ENCODE measurements at regions not wholly inside any gene's neighbourhood (a gene's known extent, or its start where the extent isn't known, plus 50 kb on each side); places are given as distances from the start of the nearest gene placed in this dataset.
A peak's percentile ranks its signal among the peaks of the same experiment; 100 is the strongest.

DNA sequence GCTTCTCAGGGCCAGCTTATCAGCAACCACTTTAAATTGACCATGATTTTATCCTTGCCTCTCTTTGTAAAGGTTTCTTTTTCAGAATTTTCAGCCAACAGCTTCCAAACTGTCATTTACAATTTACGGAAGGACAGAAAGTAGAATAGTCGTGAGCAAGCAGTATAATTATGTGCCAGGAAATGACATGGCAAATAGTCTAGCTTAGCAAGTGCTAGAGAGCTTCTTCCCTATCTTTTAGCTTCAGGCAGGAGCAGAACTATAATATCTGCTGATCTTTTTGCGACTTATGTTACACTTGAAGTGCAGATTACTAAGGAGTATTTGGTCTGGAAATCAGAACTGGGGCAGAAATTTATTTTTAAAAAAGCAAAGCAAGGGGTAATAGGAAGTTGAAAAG, 123.0 kb upstream of the AP1S2 start:
- DNase-seq: no peak

DNA sequence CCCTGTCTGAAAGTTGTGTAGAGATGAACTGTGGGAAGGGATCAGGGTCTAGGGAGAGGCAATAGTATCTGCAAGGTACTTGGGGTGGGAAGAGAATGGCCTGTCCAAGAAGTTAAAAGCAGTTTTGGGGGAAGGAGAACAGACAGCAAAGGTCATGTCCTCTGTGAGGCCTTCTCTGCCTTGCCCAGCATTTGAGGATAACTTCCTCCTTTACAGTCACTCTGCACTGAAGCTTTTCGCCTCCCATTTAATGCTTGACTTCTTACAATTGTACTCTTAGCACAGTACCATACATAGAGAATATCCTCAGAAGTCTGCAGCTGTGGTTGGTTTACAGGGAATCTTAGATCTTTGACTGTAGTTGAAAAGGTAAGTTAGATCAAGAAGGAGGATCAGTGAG, 121.8 kb upstream of the AP1S2 start:
- no peak for DNase-seq

DNA sequence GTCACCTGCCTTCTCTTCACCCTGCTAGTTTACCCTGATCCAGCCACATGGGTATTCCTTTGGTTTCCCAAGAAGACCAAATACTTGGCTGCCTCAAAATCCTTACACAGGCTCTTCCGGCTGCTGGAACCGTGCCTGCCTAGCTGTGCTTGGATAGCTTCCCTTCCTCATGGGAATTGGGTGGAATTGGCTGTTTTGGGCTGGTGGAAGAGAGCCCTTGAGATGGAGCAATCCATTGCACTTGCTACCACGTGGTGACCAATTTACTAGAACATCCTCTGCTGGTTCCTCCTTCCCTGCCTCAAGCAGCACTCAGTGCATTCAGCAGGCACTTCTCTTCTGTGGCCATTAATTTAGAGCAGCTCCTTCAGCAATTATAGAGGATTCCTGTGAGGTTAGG, 119.3 kb upstream of the AP1S2 start:
- no peak for DNase-seq

DNA sequence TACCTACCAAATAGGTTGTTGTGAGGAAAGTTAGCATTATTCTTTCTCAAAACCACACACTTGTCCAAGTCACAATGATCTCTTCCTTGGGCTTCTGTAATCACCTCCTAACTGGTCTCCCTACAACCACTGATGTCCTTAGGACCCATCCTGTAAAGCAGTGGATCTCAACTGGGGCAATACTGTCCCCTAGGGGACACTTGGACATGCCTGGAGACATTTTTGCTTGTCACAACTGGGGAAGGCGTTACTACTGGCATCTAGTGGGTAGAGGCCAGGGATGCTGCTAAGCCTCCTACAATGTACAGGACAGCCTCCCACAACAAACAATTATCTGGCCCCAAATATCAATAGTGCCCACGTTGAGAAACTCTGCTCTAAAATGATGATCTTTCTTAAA, 118.7 kb upstream of the AP1S2 start:
- DNase-seq: peak; percentile 49

DNA sequence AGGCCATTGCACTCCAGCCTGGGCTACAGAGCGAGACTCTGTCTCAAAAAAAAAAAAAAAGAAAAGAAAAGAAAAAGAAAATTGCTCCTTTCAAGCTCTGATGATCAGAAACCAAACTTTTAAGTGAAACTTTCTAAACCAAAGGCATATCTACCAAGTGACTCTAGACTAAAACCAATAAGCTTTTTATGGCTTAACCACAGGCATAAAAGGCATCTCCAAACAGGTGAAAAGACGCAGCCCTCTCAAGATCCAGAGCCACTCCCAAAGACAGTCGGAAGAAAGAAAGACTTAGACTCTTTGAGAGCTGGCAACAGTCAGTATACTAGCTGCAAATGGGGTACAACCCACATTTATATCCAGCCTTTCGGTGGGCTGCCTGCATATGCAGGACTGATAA, 117.1 kb upstream of the AP1S2 start:
- no peak for DNase-seq

DNA sequence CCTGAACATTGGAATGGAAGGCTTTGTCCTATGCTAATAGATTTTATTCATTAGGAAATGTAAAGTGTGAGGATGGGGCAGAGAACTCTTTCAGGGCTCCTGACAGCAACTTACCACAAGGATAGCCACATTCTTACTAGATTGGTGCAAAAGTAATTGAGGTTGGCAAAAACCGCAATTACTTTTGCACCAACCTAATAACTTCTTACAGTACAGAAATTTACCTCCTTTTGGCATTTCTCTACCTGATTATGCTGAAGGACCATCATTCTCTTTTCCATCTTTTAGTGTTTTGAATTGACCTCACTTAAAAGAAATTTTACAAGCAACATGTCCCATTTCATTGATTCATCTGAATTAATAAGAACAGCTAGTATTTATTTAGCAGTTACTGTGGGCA, 109.2 kb upstream of the AP1S2 start:
- no peak for DNase-seq

DNA sequence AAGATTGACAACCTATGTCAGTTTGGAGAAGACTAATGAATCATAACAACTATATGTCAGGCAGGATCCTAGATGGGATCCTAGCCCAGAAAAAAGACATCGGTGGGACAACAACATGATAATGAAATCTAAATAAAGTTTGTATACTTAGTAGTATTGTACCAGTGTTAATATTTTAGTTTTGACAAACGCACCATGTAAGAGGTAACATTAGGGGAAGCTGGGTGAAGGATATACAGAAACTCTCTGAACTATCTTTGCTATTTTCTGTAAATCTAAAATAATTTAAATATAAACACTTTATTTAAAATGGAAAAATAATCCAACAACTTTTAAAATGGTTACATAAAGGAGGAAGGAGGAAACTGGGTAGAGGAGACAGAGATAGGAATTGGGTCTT, 105.6 kb upstream of the AP1S2 start:
- no peak for DNase-seq

DNA sequence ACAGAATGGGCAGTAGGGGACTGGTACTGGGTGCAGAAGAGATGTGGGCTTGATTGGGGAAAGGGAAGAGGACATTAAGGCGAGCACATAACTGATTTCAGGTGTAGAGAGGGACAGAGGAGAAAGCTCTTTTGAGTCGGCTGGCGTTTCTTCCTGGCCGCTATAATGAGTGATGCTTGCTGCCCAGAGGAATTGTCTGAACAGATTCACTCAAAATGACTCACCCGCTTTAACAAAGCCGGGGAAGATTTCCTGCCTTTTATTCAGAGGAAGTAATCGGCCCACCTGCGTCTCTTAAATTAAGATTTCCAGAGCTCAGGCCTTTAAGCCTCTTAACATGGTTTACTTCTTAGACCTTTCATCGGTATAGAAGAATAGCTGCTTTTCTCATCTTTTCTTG, 102.1 kb upstream of the AP1S2 start:
- DNase-seq: no peak

DNA sequence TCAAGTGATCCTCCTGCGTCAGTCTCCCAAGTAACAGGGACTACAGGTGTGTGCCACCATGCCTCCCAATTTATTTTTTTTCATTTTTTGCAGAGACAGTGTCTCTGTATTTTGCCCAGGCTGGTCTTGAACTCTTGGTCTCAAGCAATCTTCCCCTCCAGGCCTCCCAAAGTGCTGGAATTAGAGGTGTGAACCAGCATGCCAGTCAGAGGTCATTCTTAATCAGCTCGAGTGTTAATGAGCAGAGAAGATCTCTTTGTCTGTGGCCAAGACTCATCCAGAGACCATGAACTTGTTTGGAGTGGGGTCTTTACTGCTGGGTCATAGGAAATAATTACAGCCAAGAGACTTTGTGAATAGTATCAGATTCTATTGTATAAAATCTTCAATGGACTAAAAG, 99.2 kb upstream of the AP1S2 start:
- DNase-seq: no peak

DNA sequence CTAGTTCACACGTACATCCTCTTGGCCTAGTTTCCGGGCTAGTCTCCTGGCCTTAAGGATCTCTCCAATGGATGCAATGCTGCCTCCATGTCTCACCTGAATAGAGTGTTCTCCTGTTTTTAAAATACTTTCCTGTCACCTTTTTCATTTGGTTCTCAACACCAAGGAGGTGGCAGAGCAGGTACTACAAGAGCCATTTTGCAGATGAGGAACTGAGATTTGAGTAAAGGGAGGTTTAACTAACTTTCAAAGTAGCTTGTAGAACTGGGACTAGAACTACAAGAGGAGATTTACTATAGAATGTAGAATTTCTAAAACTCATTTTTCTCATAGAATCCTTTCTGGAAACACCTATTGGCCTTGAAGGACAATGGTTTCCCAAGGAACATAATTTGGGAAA, 97.6 kb upstream of the AP1S2 start:
- DNase-seq: no peak

DNA sequence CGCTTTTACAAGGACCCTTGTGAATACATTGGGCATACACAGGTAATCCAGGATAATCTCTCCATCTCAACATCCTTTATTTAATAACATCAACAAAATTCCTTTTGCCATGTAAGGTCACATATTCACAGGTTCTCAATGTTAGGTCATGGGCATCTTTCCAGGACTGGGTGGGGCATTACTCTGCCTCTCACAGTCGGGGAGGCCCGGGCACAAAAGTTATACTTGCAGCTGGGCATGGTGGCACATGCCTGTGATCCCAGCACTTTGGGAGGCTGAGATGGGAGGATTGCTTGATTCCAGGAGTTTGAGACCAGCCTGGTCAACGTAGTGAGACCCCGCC, 93.7 kb upstream of the AP1S2 start:
- no peak for DNase-seq

DNA sequence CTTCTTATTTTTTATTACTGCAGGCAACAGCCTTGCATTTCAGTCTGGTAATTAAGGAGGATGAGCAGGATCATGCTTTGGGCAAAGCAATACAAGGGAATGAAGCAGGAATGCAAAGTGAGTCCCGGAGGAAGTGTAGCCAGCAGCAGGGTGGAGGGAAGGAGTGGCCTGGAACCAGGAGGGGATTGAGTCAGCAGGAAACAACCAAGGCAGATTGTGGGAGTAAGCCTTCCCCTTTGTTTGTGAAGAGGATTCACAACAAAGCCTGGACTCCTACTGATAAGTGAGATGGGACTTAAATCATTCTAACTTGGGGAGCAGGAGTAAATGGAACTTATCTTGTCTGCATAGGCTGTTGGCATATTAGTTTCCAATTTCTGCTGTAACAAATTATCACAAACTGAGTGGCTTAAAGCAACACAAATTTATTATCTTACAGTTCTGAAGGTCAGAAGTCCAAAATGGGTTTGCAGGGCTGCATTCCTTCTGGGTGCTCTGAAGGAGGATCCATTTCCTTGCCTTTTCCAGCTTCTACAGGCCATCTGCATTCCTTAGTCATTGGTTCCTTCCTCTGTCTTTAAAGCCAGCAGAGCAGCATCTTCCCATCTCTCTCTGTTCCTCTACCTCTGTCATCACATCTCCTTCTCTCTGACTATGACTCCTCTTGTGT, 93.2 kb upstream of the AP1S2 start:
- DNase-seq: no peak

DNA sequence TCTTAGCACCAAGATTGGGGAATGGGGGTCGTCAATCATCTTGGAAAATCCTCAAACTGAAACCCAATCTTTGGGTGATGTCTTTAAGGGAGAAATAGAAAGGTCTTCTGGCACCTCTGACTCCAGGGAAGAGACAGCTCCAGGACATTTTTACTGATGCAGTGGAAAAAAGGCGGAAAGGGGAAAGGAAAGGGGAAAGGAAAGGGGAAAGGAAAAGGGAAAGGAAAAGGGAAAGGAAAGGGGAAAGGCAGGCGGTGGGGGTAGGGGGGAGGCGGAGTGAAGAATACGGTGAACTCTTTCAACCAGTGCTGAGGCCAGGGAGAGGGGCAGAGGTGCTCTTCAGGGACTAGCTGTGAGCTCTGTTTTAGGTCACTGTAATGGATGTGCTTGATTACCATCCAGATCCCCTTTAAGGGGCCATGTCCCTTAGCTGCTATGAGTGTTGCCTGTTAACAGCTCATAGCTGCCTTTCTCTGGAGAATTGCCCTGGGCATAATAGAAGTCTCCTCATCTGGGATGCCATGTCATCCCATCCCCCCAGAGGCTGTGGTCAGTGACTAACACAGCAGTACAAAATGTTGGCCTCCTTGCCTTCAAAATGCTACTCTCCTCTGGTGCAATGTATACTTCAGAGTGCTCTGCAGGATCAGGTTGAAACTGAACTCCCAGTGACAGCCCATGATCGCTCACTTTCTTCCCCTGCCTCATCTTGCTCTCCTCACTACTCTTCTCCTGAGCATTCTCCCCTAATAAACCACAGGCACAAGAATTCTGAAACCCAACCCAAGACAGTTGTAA, 92.4 kb upstream of the AP1S2 start:
- DNase-seq: no peak

DNA sequence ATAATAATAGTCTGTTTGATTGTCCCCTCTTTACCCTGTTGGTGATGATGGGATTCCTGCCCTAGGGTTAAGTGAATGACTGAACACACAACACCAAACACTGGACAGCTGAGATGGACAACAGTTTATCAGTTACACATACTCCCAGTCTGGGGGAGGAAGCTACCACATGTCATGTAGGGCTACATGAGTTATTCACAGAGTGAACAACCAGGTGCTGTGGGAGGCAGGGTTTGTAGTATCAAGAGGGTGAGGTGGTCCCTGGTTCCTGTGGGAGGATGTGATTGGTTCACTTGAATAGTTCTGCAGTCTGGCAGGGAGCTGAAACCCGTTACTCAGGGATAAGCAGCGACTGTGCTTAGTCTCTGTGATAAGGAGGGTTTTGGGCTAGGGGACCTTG, 88.8 kb upstream of the AP1S2 start:
- no peak for DNase-seq

DNA sequence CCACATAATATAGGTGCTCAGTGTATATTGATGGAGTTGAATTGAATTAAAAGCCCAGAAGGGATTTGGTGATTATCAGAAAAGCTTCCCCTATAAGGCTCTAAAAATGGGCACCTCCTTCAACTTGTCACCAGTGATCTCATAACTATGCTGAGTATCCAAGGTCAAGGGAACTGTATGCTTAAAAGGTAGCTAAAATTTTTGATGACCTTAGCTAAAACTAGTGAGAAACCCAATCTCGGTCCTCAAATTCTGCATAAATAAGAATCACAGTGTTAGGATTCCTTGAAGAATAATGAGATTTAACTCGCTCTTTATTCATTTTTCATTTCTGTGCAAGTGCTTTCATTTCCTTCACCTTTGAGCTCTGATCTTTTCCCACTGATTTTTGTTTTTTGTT, 87.7 kb upstream of the AP1S2 start:
- DNase-seq: no peak

DNA sequence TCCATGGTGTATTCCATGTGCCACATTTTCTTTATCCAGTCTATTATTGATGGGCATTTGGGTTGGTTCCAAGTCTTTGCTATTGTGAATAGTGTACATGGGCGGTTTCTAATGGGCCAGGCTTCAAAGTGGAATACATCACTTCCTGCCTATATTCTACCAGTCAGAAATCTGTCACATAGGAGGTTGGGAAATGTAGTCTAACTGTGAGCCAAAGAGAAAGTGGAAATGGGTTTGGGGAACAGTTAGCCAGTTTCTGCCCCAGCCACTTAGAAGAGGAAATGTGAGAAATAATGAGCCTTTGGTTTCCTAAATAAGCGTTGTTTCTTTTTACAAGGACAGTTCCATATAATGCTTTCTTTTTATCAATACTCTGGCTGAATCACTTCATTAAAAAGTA, 85.1 kb upstream of the AP1S2 start:
- DNase-seq: no peak

DNA sequence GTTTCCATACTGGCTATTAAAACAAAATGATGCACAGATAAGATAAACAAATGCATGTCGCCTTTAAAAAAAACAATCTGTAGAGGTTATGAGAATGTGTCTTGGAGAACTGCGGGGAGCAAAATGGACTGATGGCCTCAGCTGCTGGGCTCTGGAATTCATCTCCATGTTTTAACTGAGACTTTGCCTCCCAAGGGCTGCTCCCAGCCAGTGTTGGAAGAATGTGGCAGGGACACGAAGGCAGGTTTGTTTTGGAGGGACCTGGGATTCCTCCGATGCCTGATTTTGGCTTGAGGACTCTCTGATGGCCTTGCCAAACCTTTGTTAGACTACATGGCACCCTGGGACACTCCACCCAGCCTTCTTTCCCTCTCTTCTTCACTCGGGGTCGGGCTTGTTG, 83.5 kb upstream of the AP1S2 start:
- no peak for DNase-seq

DNA sequence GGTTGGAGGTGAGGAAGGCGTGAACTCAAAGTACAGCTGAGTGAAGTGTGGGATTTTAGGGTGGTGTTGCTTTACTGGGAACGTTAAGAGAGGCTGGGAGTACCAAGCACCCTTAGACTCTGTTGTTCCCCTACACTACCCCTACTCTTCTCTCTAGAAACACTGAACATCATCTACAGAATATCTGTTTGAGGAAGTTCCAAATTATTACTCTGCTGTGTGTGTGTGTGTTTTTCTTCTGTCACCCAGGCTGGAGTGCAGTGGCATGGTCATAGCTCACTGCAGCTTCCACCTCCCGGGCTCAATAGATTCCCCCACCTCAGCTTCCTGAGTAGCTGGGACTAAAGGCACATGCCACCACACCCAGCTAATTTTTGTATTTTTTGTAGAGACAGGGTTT, 76.7 kb upstream of the AP1S2 start:
- DNase-seq: no peak

DNA sequence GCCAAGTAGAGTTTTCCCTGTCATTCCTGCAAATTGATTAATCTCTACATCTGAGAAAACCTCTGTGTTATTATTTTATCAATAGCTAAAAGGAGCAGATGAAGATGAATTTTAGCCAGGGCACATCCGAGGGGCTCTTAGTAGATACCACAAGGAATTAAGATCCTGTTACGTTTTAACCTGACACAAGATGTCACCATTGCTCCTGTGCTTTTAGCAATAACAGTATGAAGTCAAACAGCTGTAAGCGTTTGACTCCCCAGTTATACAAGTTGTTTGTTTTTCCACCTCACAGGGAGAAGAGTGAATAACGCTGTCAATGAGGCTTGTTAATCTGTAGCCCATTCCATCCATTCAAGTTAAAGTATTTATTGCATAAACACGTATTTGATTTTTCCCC, 76.0 kb upstream of the AP1S2 start:
- DNase-seq: no peak

DNA sequence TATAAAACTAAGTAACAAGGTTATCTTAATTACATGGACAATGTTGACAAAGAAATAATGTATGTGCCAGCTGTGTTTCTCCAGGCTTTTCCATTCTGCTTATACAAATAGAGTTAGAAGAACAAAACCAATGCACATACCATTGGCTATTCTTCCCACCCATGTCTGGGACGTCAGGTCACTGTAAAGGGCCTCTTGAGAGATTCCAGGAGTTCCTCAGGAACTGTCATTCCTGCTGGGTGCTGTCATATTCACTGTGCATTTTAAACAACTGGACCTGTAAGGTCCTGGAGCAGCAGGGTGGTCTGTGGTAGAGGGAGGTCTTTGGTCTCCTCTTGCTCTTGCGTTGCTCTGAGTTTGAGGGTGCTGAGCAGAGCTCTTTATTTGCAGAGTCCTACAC, 74.6 kb upstream of the AP1S2 start:
- no peak for DNase-seq

DNA sequence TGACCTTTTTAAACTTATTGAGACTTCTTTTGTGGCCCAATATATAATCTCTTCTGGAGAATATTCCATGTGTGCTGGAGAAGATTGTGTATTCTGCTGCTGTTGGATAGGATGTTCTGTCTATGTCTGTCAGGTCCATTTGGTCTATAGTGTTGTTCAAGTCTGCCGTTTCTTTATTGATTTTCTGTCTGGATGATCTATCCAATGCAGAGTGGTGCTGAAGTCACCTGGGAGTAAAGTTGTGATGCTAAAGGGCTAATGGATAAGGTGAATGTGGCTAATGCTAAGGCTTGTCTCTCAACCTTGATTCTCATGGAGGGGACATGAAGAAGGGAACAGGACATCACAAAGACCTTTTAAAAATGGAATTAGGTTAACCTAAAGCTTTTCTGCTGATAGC, 72.0 kb upstream of the AP1S2 start:
- DNase-seq: no peak

DNA sequence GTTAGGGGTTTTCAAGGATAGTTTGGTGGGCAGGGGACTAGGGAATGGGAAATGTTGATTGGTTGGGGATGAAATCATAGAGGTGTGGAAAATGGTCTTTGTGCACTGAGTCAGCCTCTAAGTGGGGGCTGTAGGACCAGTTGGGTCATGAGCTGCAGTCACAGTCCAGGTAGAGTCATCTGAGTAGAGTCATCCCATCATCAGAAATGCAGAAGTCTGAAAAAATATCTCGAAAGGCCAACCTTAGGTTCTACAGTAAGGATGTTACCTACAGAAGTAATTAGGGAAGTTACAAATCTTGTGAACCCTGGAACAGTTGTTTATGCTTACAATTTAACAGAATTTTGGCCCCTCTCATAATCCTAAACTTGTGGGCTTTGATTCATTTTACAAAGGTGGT, 63.4 kb upstream of the AP1S2 start:
- no peak for DNase-seq

DNA sequence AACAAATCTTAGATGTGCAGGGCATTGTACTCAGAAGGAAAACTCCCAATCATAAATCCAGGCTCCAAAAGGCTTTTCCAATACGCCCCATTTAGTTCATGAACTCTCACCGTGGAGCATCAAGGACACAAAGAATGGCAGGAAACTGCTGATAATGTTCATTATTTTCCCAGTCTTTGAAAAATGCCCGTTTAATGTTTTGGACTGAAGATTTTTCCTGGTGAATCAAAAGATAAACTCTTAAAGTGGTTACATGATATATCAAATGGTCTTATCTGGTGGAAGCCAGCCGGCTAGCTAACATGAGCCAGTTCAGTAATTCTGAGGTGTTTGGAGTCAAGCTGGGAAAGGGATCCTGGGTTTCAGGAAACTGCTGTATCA, 62.1 kb upstream of the AP1S2 start:
- DNase-seq: no peak

DNA sequence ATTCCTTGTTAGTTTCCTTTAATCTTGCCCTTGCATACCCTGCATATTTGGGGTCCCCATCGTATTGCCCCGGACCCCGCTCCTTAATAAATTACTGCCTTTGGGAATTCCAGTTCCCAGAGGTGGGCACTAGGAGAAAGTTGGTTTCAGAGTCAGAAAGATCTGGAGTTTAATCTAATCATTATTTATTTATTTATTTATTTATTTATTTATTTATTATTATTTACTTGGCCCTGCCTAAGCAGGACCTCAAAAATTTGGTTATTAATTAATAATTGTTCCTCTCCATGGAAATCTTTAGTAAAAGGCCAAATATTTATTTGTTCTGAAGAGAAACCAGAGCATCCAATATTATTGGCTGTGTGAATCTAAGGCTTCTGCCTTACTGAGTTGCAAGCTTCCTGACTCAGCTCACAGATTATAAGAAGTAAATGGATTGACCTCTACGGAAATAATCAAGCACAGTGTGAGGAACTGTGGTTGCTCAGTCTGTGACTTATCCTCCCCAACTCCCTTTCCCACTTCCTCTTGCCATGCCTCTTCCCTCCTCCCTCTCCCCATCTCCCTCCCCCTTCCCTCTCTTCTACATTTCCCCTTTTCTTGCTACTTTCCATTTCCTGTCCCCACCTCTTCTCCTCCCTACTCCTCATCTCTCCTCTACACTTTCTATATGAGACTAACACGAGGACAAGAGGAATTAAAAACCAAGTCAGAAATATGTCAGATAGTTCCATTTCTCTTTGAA, 61.5 kb upstream of the AP1S2 start:
- DNase-seq: no peak
